HG03565 (cell line): ENCODE measurements at regions not wholly inside any gene's neighbourhood (a gene's known extent, or its start where the extent isn't known, plus 50 kb on each side); places are given as distances from the start of the nearest gene placed in this dataset.
"Not testable (repeated sequence)": the region's sequence is repeated elsewhere in the genome, so short reads cannot be mapped to it uniquely, and the experiment has no call there.

Experiments
- ATAC-seq: cut with Tn5 transposase; IDR thresholded peaks from one replicate; pipeline ENCODE4 v1.9.1; 2021; ENCODE audit warnings: mild to moderate bottlenecking, moderate library complexity; ENCODE audit not compliant: unreplicated experiment

DNA sequence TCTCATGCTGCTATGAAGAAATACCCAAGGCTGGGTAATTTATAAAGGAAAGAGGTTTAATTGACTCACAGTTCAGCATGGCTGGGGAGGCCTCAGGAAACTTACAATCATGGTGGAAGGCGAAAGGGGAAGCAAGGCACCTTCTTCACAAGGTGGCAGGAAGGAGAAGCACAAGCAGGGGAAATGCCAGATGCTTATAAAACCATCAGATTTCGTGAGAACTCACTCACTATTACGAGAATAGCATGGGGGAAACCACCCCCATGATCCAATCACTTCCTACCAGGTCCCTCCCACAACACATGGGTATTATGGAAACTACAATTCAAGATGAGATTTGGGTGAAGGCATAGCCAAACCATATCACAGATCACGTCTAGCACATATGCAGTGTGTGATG, 61.8 kb upstream of the MARCKS start:
- ATAC-seq: not testable (repeated sequence)

- ATAC-seq: no peak
Observed at GRCh38 chr6:113796038-113796437, 61.1 kb upstream of the MARCKS start.

- ATAC-seq: no peak
Observed at GRCh38 chr6:113802779-113803178, 54.4 kb upstream of the MARCKS start.

DNA sequence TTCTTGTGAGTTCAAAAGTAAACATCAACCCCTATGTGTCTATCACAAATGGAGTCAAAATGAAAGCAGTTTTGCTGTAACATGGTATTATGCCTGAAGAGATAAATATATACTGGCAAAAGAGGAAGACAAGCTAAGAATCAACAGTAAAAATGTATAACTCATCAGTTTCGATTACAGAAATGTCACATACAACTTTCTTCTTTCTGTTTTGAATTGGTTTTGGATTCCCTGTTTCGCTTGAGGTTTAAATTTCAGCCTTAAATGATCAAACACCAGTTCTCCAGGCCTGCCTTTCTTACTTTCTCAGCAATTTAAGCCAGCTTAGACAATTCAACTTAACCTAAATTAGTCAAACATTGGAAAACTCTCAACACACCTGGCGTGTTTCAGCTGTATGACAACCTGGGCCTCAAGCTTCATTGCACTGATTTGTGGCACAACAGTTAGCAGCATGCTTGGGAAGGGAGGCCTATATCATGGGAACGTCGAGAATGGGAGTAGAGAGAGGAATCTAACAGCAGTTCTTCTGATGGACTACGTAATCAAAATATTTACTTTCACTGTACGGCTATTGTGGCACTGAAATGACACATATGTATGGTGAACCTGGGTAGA, 51.9 kb upstream of the MARCKS start:
- ATAC-seq: peak; percentile 90

DNA sequence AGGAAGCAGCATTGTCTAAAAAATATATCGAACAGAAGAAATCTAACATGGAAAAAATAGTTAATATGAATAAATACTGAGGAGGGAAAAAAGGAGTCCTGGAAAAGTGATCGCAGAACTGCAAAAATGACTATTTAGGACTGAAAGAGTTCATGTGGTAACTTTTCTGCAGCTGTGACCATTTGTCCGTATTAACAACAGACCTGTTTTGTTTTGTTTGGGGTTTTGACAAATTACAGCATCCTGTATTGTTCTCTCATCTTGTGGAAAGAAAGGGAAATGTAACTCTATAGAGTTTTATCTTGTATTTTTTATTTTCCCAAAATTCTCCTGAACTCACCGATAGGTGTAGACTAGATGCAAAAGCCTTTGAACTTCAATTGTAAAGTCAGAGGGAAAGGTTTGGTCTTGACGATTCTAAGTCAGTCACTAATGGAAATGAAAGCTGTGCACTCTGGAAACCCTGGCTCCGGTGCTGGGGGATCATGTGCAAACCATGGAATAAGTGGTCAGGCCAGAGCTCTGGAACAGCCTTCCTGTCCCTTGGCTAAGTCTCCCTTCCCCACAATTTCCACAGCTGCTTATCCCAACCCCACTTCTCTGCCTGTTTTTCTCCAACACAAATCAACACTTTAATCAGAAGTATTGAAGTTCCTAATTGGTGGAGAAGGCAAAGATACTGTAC, 51.2 kb upstream of the MARCKS start:
- ATAC-seq: no peak
